ENCODE measurements at regions not wholly inside any gene's neighbourhood (a gene's known extent, or its start where the extent isn't known, plus 50 kb on each side); places are given as distances from the start of the nearest gene placed in this dataset.

DNA sequence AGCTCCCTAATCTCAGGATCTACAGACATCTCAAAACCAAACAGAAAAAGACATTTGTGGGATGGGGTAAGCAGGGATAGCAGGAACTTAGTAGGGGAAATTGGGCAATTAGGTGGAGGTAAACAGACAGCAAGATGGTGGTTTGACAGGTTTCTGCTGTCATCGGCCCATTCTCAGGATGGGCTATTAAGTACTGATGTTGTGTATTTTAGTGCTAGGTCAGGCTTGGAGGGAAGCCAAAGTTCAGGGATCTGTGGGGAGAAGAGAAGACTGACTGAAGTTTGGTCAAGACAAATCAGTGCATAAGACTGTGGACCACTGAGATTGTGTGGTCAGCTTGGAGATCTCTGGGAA is 96.8 kb upstream of the THUMPD2 start:
- peak in 1 of 8 donors; percentile 38 for ATAC-seq
- no peaks in the 10 kb centered on the region for H3K36me3 ChIP-seq
- DNase-seq, result no peak
- intact Hi-C loops (cut with DNase I), result no loop called here
- H3K4me1 ChIP-seq, result peaks cover 0 to 14% (median 10%) of the 10 kb centered on the region in 9 donors
- 88 to 94% methylated on average over 1 of the region's 1 CpG for WGBS, 2 donors
- no peak overlapping the region for H3K4me3 ChIP-seq
- TF ChIP-seq, protein P1, sequence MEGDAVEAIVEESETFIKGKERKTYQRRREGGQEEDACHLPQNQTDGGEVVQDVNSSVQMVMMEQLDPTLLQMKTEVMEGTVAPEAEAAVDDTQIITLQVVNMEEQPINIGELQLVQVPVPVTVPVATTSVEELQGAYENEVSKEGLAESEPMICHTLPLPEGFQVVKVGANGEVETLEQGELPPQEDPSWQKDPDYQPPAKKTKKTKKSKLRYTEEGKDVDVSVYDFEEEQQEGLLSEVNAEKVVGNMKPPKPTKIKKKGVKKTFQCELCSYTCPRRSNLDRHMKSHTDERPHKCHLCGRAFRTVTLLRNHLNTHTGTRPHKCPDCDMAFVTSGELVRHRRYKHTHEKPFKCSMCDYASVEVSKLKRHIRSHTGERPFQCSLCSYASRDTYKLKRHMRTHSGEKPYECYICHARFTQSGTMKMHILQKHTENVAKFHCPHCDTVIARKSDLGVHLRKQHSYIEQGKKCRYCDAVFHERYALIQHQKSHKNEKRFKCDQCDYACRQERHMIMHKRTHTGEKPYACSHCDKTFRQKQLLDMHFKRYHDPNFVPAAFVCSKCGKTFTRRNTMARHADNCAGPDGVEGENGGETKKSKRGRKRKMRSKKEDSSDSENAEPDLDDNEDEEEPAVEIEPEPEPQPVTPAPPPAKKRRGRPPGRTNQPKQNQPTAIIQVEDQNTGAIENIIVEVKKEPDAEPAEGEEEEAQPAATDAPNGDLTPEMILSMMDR (IDR thresholded peaks at IDR 0.05), result no peak
- no peak overlapping the region for H3K27ac ChIP-seq
- peaks cover 0 to 13% (median 0%) of the 10 kb centered on the region in 11 donors for H3K9me3 ChIP-seq
- no peaks in the 10 kb centered on the region for H3K27me3 ChIP-seq

GRCh38 chr2:39875182-39875913 is 96.3 kb upstream of the THUMPD2 start:
- intact Hi-C loops (cut with DNase I), result no loop called here
- Histone ChIP-seq H3K9me3 (peaks cover 0 to 13% (median 0%) of the 10 kb centered on the region in 11 donors), H3K4me1 (peaks cover 0 to 19% (median 13%) of the 10 kb centered on the region in 9 donors), H3K4me3 (no peak overlapping the region), H3K36me3 (no peaks in the 10 kb centered on the region), H3K27me3 (no peaks in the 10 kb centered on the region), H3K27ac (no peak overlapping the region)
- peak; percentile 70 to 96 (median 86) for ATAC-seq
- DNase-seq, result peak in 1 of 2 donors; percentile 34
- WGBS, 2 donors, result 52 to 59% methylated on average over 5 of the region's 5 CpGs
- TF ChIP-seq, protein P1 (IDR thresholded peaks at IDR 0.05), result no peak

DNA sequence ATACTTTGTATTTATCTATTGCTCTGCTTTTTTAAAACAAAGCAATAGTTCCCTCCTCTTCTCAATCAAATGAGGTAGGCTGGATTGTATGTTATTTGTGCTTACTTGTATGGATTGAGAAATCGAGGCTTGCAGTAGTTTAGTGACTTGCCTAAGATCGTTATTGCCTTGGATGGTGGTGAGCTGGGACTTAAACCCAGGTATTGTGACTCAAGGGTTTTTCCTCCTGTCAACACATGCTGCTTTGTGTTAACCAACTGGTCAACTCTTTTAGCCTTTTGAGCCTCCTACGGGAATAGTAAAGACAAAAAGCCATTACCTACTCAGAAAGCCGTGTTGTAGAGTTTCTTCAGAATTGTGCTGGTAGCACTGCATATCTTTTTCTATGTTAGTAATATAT is 95.2 kb upstream of the THUMPD2 start:
- intact Hi-C loops (cut with DNase I), result no loop called here
- DNase-seq (no peak), ATAC-seq (no peak)
- 92 to 95% methylated on average over 4 of the region's 4 CpGs for WGBS, 2 donors
- Histone ChIP-seq H3K27me3 (no peaks in the 10 kb centered on the region), H3K9me3 (peaks cover 0 to 12% (median 0%) of the 10 kb centered on the region in 11 donors), H3K36me3 (no peaks in the 10 kb centered on the region), H3K4me3 (no peak overlapping the region), H3K27ac (no peak overlapping the region), H3K4me1 (peaks cover 0 to 23% (median 16%) of the 10 kb centered on the region in 9 donors)
- TF ChIP-seq, protein P1 (IDR thresholded peaks at IDR 0.05), result no peak

DNA sequence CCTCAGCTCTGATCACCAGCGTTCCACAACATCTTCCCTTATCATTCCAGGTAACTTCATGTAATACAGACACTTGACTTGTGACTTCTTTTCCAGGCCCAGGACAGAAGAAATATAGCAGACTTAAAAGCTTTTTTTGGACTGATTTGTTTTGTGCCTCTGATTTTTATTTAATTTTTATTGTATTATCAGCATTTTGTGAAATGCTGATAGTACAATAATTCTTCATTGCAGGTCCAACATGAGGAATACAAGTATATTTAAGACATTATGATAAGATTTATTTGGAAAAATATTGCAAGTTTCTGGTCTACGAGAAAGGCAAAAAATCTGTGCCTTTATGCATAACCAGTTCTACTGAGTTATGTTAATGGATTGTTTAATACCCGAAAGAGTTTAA is 94.5 kb upstream of the THUMPD2 start:
- no peaks in the 10 kb centered on the region for H3K36me3 ChIP-seq
- ATAC-seq (no peak), DNase-seq (no peak)
- WGBS, 2 donors, result 96% methylated on average over 3 of the region's 3 CpGs
- intact Hi-C loops (cut with DNase I), result no loop called here
- H3K27ac ChIP-seq, result no peak overlapping the region
- H3K4me1 ChIP-seq, result peaks cover 0 to 23% (median 16%) of the 10 kb centered on the region in 9 donors
- H3K27me3 ChIP-seq, result no peaks in the 10 kb centered on the region
- TF ChIP-seq, protein P1 (IDR thresholded peaks at IDR 0.05), result no peak
- peaks cover 0 to 6% (median 0%) of the 10 kb centered on the region in 11 donors for H3K9me3 ChIP-seq
- no peak overlapping the region for H3K4me3 ChIP-seq
